ENCODE measurements at regions not wholly inside any gene's neighbourhood (a gene's known extent, or its start where the extent isn't known, plus 50 kb on each side); places are given as distances from the start of the nearest gene placed in this dataset.

- TF ChIP-seq, protein P1, sequence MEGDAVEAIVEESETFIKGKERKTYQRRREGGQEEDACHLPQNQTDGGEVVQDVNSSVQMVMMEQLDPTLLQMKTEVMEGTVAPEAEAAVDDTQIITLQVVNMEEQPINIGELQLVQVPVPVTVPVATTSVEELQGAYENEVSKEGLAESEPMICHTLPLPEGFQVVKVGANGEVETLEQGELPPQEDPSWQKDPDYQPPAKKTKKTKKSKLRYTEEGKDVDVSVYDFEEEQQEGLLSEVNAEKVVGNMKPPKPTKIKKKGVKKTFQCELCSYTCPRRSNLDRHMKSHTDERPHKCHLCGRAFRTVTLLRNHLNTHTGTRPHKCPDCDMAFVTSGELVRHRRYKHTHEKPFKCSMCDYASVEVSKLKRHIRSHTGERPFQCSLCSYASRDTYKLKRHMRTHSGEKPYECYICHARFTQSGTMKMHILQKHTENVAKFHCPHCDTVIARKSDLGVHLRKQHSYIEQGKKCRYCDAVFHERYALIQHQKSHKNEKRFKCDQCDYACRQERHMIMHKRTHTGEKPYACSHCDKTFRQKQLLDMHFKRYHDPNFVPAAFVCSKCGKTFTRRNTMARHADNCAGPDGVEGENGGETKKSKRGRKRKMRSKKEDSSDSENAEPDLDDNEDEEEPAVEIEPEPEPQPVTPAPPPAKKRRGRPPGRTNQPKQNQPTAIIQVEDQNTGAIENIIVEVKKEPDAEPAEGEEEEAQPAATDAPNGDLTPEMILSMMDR (IDR thresholded peaks at IDR 0.05; ENCODE audit: low read depth, low read length), result no peak
These were observed 748.7 kb upstream of the HS3ST1 start for GRCh38 chr4:12177416-12177815.

DNA sequence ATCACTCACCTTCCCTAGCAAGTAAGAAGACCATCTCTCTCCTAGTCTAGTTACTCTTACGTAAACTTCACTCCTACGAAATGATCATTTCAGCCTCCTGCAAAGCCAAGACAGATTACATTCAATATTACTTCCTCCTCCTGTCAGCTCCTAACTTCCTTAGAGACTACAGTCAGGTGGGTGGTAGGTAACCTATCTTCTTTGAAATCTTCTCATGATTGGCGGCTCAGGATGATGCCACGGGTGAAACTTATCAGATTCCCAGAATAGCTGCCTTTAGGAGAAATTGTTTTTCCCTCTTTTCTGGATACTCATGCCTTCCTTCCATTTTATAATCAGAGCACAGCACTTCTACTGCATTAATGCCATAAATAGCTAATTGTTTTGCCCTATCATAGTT is 744.8 kb upstream of the HS3ST1 start:
- TF ChIP-seq, protein P1 (IDR thresholded peaks at IDR 0.05; ENCODE audit: low read depth, low read length), result no peak
- H3K4me3 ChIP-seq (ENCODE audit: low read depth, low read length), result no peak overlapping the region

More at GRCh38 chr4:12177416-12177815, 748.7 kb upstream of the HS3ST1 start:
- H3K4me3 ChIP-seq (ENCODE audit: low read depth, low read length), result no peak overlapping the region

DNA sequence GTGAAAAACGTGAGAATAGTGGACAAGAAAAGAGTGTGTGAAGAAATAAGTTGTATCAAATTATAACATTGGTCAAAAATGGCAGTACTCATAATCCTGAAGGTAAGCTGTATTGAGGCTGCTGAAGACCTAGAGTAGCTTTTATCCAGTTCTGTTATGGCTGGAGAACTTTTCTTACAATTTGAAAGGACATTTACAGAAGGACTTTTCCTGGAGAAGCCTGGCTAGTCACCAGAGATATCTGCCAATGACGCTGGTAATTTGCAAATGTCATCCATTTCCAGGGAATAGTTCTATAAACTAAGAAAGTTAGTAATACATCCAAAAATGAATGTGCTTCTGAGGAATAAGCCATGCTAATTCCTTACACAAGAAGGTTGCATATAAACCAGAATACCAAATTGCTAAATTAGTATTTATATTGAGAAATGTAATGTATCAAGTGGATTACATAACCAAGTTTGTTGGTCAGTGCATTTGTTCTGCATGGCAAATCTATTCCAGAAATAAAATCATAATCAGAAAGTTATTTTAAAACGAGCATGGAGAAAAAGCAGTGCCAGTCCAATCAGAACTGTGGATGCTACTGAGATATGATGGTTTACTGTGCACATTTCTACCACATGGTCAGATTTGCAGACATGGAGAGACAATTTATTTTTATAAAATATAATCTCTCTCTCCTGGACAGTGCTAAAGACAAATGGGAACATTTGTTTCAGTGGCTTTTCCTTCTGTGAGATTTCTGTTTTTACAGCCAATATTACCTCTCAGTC is 743.7 kb upstream of the HS3ST1 start:
- TF ChIP-seq, protein P1 (IDR thresholded peaks at IDR 0.05; ENCODE audit: low read depth, low read length), result no peak
- H3K4me3 ChIP-seq (ENCODE audit: low read depth, low read length), result no peak overlapping the region

- no peak overlapping the region for H3K4me3 ChIP-seq (ENCODE audit: low read depth, low read length)
- TF ChIP-seq, protein P1 (IDR thresholded peaks at IDR 0.05; ENCODE audit: low read depth, low read length), result no peak
These were observed 741.6 kb upstream of the HS3ST1 start for GRCh38 chr4:12170308-12170707.

DNA sequence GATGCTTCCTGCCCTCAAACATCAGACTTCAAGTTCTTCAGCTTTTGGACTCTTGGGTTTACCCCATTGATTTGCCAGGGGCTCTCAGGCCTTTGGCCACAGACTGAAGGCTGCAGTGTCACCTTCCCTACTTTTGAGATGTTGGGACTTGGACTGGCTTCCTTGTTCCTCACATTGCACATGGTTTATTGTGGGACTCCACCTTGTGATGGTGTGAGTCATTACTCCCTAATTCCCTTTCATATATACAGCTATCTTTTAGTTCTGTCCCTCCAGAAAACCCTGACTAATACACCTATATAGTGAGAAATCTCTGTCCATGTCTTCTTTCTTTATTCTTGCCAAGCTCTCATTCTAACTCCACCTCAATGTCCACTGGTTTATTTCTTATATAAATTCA is 736.9 kb upstream of the HS3ST1 start:
- TF ChIP-seq, protein P1 (IDR thresholded peaks at IDR 0.05; ENCODE audit: low read depth, low read length), result no peak
- no peak overlapping the region for H3K4me3 ChIP-seq (ENCODE audit: low read depth, low read length)

GRCh38 chr4:12146339-12146738 is 717.6 kb upstream of the HS3ST1 start:
- TF ChIP-seq, protein P1 (IDR thresholded peaks at IDR 0.05; ENCODE audit: low read depth, low read length), result no peak
- H3K4me3 ChIP-seq (ENCODE audit: low read depth, low read length), result no peak overlapping the region

GRCh38 chr4:12145768-12146167 is 717.1 kb upstream of the HS3ST1 start:
- TF ChIP-seq, protein P1 (IDR thresholded peaks at IDR 0.05; ENCODE audit: low read depth, low read length), result no peak
- no peak overlapping the region for H3K4me3 ChIP-seq (ENCODE audit: low read depth, low read length)
